ENCODE measurements at regions not wholly inside any gene's neighbourhood (a gene's known extent, or its start where the extent isn't known, plus 50 kb on each side); places are given as distances from the start of the nearest gene placed in this dataset.
"Not testable (repeated sequence)": the region's sequence is repeated elsewhere in the genome, so short reads cannot be mapped to it uniquely, and the experiment has no call there.

DNA sequence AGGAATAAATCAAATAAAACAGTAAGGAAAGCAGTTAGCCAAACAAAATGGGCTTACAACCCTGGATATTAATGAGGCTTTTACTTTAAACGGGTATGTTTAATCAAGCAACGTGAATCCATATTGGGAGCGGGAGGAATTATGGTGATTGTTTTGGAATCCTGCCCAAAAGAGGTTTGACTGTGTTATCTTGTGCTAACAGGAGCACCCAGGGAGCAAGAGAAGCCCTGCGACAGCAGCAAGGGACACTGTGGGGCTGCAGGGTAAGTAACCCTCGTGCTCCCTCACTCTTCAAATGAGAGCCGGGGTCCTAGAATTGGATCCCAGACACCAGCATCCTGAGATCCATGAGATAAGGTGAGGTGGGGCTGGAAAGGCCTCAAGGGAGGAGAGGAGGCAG, 72.6 kb upstream of the PGBD5 start:
- in situ Hi-C loops (cut with HindIII; ENCODE audit: low sequenced_read_pairs): no loop called here
- no peak for DNase-seq (ENCODE audit: low spot score)

DNA sequence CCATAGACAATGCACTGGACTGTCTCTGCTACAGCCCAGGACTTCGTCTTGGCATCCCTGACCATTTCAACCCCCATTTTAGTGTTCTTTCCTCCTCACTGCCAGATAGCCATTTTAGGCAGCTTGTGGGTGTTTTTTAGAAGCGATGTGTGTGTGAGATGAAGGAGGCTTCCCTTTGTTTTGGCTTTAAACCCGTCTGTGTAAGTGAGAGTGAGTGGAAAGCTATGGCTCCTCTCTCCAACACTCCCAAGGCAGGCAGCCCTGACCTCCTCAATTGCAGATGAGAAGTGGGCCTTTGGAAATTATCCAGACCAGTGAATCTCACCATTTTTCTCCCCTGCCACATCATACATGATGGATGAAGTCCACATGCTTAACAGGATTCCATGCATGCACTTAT, 70.3 kb upstream of the PGBD5 start:
- no peak for DNase-seq (ENCODE audit: low spot score)
- in situ Hi-C loops (cut with HindIII; ENCODE audit: low sequenced_read_pairs): no loop called here

GRCh38 chr1:230495891-230496385, 69.8 kb upstream of the PGBD5 start:
- no peak for DNase-seq (ENCODE audit: low spot score)
- in situ Hi-C loops (cut with HindIII; ENCODE audit: low sequenced_read_pairs): no loop called here

DNA sequence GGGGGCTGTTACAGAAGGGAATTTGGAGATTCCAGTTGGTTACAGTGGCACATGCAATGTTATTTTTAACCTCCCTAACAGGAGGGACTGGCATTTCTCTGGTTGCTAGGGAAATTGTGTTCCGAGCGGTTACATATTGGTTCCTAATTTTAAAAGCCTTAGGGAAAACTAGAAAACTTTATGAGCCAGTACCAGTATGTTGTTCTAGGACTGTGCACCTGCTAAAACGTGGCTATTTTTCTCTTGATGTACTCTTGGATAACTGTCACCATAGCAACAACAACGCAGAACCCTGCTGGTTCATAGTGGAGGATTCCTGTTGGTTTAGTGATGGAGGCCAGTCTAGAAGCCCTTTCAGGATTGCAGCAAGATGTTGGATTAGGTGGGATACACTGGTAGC, 68.9 kb upstream of the PGBD5 start:
- DNase-seq (ENCODE audit: low spot score): no peak
- in situ Hi-C loops (cut with HindIII; ENCODE audit: low sequenced_read_pairs): no loop called here

GRCh38 chr1:230494514-230494913, 68.4 kb upstream of the PGBD5 start:
- in situ Hi-C loops (cut with HindIII; ENCODE audit: low sequenced_read_pairs): no loop called here

DNA sequence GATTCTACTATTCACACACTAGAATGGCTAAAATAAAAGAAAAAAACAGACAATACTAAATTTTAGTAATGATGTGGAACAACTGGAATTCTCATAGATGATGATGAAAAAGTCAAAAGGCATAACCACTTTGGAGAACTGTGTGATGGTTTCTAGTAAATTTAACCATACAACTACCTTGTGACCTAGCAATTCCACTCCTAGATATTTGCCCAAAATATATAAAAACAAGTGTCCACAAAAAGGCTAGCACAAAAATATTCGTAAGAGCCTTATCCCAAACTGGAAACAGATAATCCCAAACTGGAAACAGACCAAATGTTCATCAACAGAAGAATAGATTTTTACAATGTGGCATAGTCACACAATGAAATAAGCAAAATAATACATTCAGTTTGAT, 67.9 kb upstream of the PGBD5 start:
- in situ Hi-C loops (cut with HindIII; ENCODE audit: low sequenced_read_pairs): no loop called here
- no peak for DNase-seq (ENCODE audit: low spot score)

More at GRCh38 chr1:230494514-230494913, 68.4 kb upstream of the PGBD5 start:
- no peak for DNase-seq (ENCODE audit: low spot score)

- in situ Hi-C loops (cut with HindIII; ENCODE audit: low sequenced_read_pairs): no loop called here
- DNase-seq (ENCODE audit: low spot score): no peak
Measured at GRCh38 chr1:230493264-230493663, 67.1 kb upstream of the PGBD5 start.

GRCh38 chr1:230490436-230490835, 64.3 kb upstream of the PGBD5 start:
- no peak for DNase-seq (ENCODE audit: low spot score)
- in situ Hi-C loops (cut with HindIII; ENCODE audit: low sequenced_read_pairs): no loop called here

DNA sequence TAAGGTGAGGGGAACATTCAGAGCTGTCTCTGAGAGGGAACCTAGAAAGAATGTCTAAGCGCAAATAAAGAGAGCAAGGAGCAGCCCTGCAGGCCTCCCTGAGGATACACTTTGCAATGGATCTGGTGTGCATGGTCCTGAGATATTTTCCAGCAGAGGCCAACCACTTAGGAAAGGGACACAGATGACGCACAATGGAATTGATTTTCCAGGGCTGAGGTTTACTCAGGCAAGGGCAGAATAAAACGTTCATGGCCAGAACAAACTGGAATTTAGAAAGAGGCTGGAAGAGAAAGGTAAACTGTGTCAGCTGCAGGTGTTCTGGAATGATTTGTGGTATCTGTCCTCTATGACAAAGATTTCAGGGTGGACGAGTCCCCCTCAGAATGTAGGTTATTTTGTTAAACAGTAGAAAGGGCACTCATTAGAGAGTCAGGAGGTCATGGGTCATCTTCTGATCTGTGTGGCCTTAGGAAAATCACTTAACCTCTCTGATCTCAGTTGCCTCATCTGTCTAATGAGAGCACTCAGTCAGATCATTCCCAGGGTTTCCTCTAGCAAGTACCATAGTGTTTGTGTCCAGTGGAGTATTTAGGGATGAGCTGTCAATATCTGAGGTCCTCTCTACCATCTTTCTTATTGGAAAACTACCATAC, 61.8 kb upstream of the PGBD5 start:
- in situ Hi-C loops (cut with HindIII; ENCODE audit: low sequenced_read_pairs): no loop called here
- no peak for DNase-seq (ENCODE audit: low spot score)

GRCh38 chr1:230476622-230477003, 50.5 kb upstream of the PGBD5 start:
- no peak for DNase-seq (ENCODE audit: low spot score)
- in situ Hi-C loops (cut with HindIII; ENCODE audit: low sequenced_read_pairs): no loop called here

- in situ Hi-C loops (cut with HindIII; ENCODE audit: low sequenced_read_pairs); DNase-seq (ENCODE audit: low spot score): not testable (repeated sequence)
Measured at GRCh38 chr1:230475856-230476621, 49.9 kb upstream of the PGBD5 start.
